H9 (cell line): ENCODE measurements at regions not wholly inside any gene's neighbourhood (a gene's known extent, or its start where the extent isn't known, plus 50 kb on each side); places are given as distances from the start of the nearest gene placed in this dataset.

Experiments used
- DNase-seq: peaks from one replicate; pipeline ENCODE4 v3.0.0-alpha.2; 2017
- H2AFZ ChIP-seq: one replicate; pipeline ENCODE4 v1.6.1; 2013; ENCODE audit warnings: mild to moderate bottlenecking, low read length, control low read depth, moderate library complexity
- H2AK5ac ChIP-seq: 2 replicates; pipeline ENCODE4 v1.6.1; 2013; ENCODE audit warnings: low read length, control low read depth, mixed read lengths; ENCODE audit not compliant: insufficient read length
- H2BK120ac ChIP-seq: one replicate; pipeline ENCODE4 v1.6.1; 2013; ENCODE audit warnings: low read depth, mild to moderate bottlenecking, low read length, control low read depth, inconsistent platforms; ENCODE audit not compliant: poor library complexity, severe bottlenecking
- H2BK12ac ChIP-seq: 2 replicates; pipeline ENCODE4 v1.6.1; 2013; ENCODE audit warnings: low read length, control low read depth, mixed read lengths, low read depth; ENCODE audit not compliant: insufficient read length
- H2BK15ac ChIP-seq: 2 replicates; pipeline ENCODE4 v1.6.1; 2013; ENCODE audit warnings: low read depth, low read length, control low read depth
- H2BK20ac ChIP-seq: one replicate; pipeline ENCODE4 v1.6.1; 2013; ENCODE audit warnings: low read depth, mild to moderate bottlenecking, low read length, control low read depth, inconsistent platforms; ENCODE audit not compliant: poor library complexity, severe bottlenecking
- H2BK5ac ChIP-seq: 2 replicates; pipeline ENCODE4 v1.6.1; 2013; ENCODE audit warnings: low read length, control low read depth, mixed read lengths; ENCODE audit not compliant: insufficient read length
- H3K14ac ChIP-seq: 2 replicates; pipeline ENCODE4 v1.6.1; 2013; ENCODE audit warnings: low read length, control low read depth; ENCODE audit not compliant: insufficient read depth
- H3K18ac ChIP-seq: 2 replicates; pipeline ENCODE4 v1.6.1; 2013; ENCODE audit warnings: low read depth, mild to moderate bottlenecking, mixed read lengths, low read length, control low read depth; ENCODE audit not compliant: insufficient read length
- H3K23ac ChIP-seq: 2 replicates; pipeline ENCODE4 v1.6.1; 2013; ENCODE audit warnings: low read length, control low read depth, mixed read lengths, low read depth; ENCODE audit not compliant: insufficient read length
- H3K23me2 ChIP-seq: 2 replicates; pipeline ENCODE4 v1.6.1; 2013; ENCODE audit warnings: low read depth, mild to moderate bottlenecking, mixed read lengths, low read length, control low read depth; ENCODE audit not compliant: insufficient read length, poor library complexity, severe bottlenecking
- H3K27ac ChIP-seq: 2 replicates; pipeline ENCODE4 v1.5.1; 2013; ENCODE audit warnings: low read length, control low read depth, mixed read lengths, low read depth; ENCODE audit not compliant: insufficient read length
- H3K27me3 ChIP-seq: 2 replicates; pipeline ENCODE4 v1.6.1; 2013; ENCODE audit warnings: low read length, control low read depth, inconsistent platforms; ENCODE audit not compliant: insufficient read depth
- H3K4ac ChIP-seq: 2 replicates; pipeline ENCODE4 v1.6.1; 2013; ENCODE audit warnings: low read depth, mild to moderate bottlenecking, control low read depth, inconsistent platforms, low read length, moderate library complexity
- H3K4me1 ChIP-seq: 2 replicates; pipeline ENCODE4 v1.6.1; 2013; ENCODE audit warnings: low read length, control low read depth, inconsistent platforms; ENCODE audit not compliant: insufficient read depth
- H3K4me2 ChIP-seq: 2 replicates; pipeline ENCODE4 v1.6.1; 2013; ENCODE audit warnings: low read length, control low read depth, mixed read lengths; ENCODE audit not compliant: insufficient read length, insufficient read depth
- H3K56ac ChIP-seq: 2 replicates; pipeline ENCODE4 v1.6.1; 2013; ENCODE audit warnings: low read depth, mild to moderate bottlenecking, mixed read lengths, low read length, control low read depth; ENCODE audit not compliant: insufficient read length
- H3K79me1 ChIP-seq: 2 replicates; pipeline ENCODE4 v1.6.1; 2013; ENCODE audit warnings: low read depth, mild to moderate bottlenecking, moderate library complexity, low read length, control low read depth, inconsistent platforms; ENCODE audit not compliant: insufficient read depth, poor library complexity, severe bottlenecking
- H3K79me2 ChIP-seq: 2 replicates; pipeline ENCODE4 v1.6.1; 2013; ENCODE audit warnings: low read length, control low read depth, inconsistent platforms; ENCODE audit not compliant: insufficient read depth
- H3K9ac ChIP-seq: 2 replicates; pipeline ENCODE4 v1.6.1; 2013; ENCODE audit warnings: low read length, control low read depth, mixed read lengths; ENCODE audit not compliant: insufficient read length; ENCODE audit errors: extremely low read depth
- H3K9me3 ChIP-seq: one replicate; pipeline ENCODE4 v1.6.1; 2013; ENCODE audit warnings: low read depth, low read length, inconsistent platforms; ENCODE audit not compliant: control insufficient read depth
- H3T11ph ChIP-seq: one replicate; pipeline ENCODE4 v1.6.1; 2013; ENCODE audit warnings: mild to moderate bottlenecking, low read length, control low read depth, inconsistent platforms
- H4K20me1 ChIP-seq: one replicate; pipeline ENCODE4 v1.6.1; 2013; ENCODE audit not compliant: control insufficient read depth, insufficient read length, insufficient read depth
- H4K5ac ChIP-seq: 2 replicates; pipeline ENCODE4 v1.6.1; 2013; ENCODE audit warnings: low read depth, mild to moderate bottlenecking, mixed read lengths, low read length, control low read depth; ENCODE audit not compliant: insufficient read length
- H4K8ac ChIP-seq: replicated peaks from 2 replicates; pipeline ENCODE4 v1.6.1; 2013; ENCODE audit warnings: low read length, control low read depth, mixed read lengths, low read depth; ENCODE audit not compliant: insufficient read length
- H4K91ac ChIP-seq: 2 replicates; pipeline ENCODE4 v1.6.1; 2013; ENCODE audit warnings: low read depth, mild to moderate bottlenecking, moderate library complexity, mixed read lengths, low read length, control low read depth; ENCODE audit not compliant: insufficient read length
- H3K27ac Mint-ChIP-seq, 3 experiments: 2 replicates in 2 of 3; 3 replicates in 1 of 3; pipeline ENCODE4 v1.8.0; 2020 to 2021; ENCODE audit warnings: mixed read lengths in 3 of 3, mild to moderate bottlenecking in 1 of 3, moderate library complexity in 1 of 3
- H3K27me3 Mint-ChIP-seq: 2 replicates; pipeline ENCODE4 v1.8.0; 2021; ENCODE audit warnings: low read depth, mild to moderate bottlenecking, moderate library complexity, mixed read lengths
- H3K36me3 Mint-ChIP-seq, 3 experiments: 2 replicates in 2 of 3; 3 replicates in 1 of 3; pipeline ENCODE4 v1.8.0; 2020 to 2021; ENCODE audit warnings: low read depth in 3 of 3, mixed read lengths in 3 of 3; ENCODE audit not compliant: insufficient read depth in 1 of 3
- H3K4me1 Mint-ChIP-seq, 2 experiments: 2 replicates each; pipeline ENCODE4 v1.8.0; 2020; ENCODE audit warnings: mixed read lengths in 2 of 2
- H3K4me3 Mint-ChIP-seq, 2 experiments: 2 replicates in 1 of 2; 3 replicates in 1 of 2; pipeline ENCODE4 v1.8.0; 2020 to 2021; ENCODE audit warnings: mild to moderate bottlenecking in 2 of 2, mixed read lengths in 2 of 2, moderate library complexity in 1 of 2
- H3K9me3 Mint-ChIP-seq, 2 experiments: 2 replicates in 1 of 2; 3 replicates in 1 of 2; pipeline ENCODE4 v1.8.0; 2020; ENCODE audit warnings: mild to moderate bottlenecking in 2 of 2, mixed read lengths in 2 of 2, moderate library complexity in 1 of 2
- TF ChIP-seq, protein P1 (sequence below): fragments of 200-600 bp; sonication (generic); conservative IDR thresholded peaks from 3 replicates; pipeline ENCODE4 v1.8.0; 2021; ENCODE audit warnings: antibody characterized with exemption, mild to moderate bottlenecking

DNA sequence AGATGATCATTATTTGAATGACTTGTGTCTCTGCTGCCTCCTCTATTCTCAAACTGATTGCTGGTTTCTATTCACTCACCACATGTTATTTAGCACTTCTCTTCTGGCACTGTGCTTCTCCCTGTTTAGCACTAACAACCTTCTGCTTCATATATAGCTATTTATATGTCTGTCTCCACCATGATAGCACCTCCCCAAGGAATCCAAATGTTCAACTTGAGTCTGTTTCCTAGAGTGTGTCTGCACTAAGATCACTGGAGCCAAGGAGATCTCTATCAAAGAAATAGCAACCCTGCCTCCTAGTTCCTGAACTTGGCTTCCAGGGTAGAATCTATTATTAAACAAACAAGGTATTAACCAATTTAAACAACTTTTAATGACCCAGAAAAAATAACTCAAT is 104.5 kb downstream of the CYP26A1 start:
- no peak overlapping the region for H3K27ac Mint-ChIP-seq
- H4K5ac ChIP-seq, result no peak overlapping the region

More for the DNA sequence above, 104.5 kb downstream of the CYP26A1 start:
- no peaks in the 10 kb centered on the region for H3K9me3 ChIP-seq
- no peak for DNase-seq
- no peak overlapping the region for H3K4me2 ChIP-seq
- H3K23me2 ChIP-seq, result no peaks in the 10 kb centered on the region
- H3K27me3 Mint-ChIP-seq, result peaks cover 7% of the 10 kb centered on the region
- H3K27me3 ChIP-seq, result no peaks in the 10 kb centered on the region
- H3K18ac ChIP-seq, result no peak overlapping the region
- H2BK12ac ChIP-seq, result no peak overlapping the region
- H3K14ac ChIP-seq, result no peak overlapping the region
- H3K23ac ChIP-seq, result no peak overlapping the region
- H3K4me3 Mint-ChIP-seq, result no peak overlapping the region
- no peaks in the 10 kb centered on the region for H4K20me1 ChIP-seq
- H4K8ac ChIP-seq, result no peak overlapping the region
- no peak overlapping the region for H2BK120ac ChIP-seq
- no peaks in the 10 kb centered on the region for H3K4me1 ChIP-seq
- H3K9me3 Mint-ChIP-seq, result no peaks in the 10 kb centered on the region
- H2AFZ ChIP-seq, result no peak overlapping the region
- H3K4ac ChIP-seq, result no peak overlapping the region
- H3K4me1 Mint-ChIP-seq, result peaks cover 12% of the 10 kb centered on the region in 2 experiments
- H3K9ac ChIP-seq, result no peak overlapping the region
- no peak overlapping the region for H3K27ac ChIP-seq
- no peak overlapping the region for H2BK20ac ChIP-seq
- H2BK5ac ChIP-seq, result no peak overlapping the region
- H3K56ac ChIP-seq, result no peak overlapping the region
- no peak overlapping the region for H2AK5ac ChIP-seq
- no peaks in the 10 kb centered on the region; a peak in 1 of 7 replicates for H3K36me3 Mint-ChIP-seq
- H2BK15ac ChIP-seq, result no peak overlapping the region
- H3T11ph ChIP-seq, result no peak overlapping the region
- TF ChIP-seq, protein P1, sequence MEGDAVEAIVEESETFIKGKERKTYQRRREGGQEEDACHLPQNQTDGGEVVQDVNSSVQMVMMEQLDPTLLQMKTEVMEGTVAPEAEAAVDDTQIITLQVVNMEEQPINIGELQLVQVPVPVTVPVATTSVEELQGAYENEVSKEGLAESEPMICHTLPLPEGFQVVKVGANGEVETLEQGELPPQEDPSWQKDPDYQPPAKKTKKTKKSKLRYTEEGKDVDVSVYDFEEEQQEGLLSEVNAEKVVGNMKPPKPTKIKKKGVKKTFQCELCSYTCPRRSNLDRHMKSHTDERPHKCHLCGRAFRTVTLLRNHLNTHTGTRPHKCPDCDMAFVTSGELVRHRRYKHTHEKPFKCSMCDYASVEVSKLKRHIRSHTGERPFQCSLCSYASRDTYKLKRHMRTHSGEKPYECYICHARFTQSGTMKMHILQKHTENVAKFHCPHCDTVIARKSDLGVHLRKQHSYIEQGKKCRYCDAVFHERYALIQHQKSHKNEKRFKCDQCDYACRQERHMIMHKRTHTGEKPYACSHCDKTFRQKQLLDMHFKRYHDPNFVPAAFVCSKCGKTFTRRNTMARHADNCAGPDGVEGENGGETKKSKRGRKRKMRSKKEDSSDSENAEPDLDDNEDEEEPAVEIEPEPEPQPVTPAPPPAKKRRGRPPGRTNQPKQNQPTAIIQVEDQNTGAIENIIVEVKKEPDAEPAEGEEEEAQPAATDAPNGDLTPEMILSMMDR, result no peak
- H4K91ac ChIP-seq, result no peak overlapping the region
- no peaks in the 10 kb centered on the region for H3K79me2 ChIP-seq
- no peaks in the 10 kb centered on the region for H3K79me1 ChIP-seq
